ENCODE measurements at regions not wholly inside any gene's neighbourhood (a gene's known extent, or its start where the extent isn't known, plus 50 kb on each side); places are given as distances from the start of the nearest gene placed in this dataset.

DNA sequence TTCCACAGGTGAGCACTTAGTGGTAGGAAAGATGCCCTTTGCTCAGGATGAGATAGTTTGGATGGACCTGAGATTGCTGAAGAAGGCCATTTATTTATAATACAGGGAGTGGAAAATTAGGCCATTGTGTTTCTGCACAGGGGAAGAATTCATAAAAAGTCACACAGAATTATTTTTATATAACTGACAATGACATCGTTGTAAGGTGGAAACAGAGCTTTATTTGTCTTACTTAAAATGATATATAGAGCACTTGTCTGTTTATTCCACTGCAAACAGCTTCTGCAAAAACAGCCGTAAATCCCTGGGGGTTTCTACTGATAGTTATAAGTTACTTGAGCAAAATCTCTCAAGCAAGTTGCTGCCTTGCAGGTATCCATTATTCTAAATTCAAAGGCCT is 158.1 kb upstream of the ZNF521 start:
- no peaks in the 10 kb centered on the region for H3K9me3 ChIP-seq (ENCODE audit: control insufficient read depth, insufficient read depth, low read length)
- no peak overlapping the region for H2AFZ ChIP-seq (replicated peaks; ENCODE audit: low read length, poor library complexity)
- no peak overlapping the region for H2BK15ac ChIP-seq (ENCODE audit: low read depth, low read length)
- intact Hi-C loops (cut with micrococcal nuclease) (no loop called here), dilution Hi-C loops (cut with HindIII; ENCODE audit: low sequenced_read_pairs, unreplicated experiment) (no loop called here), in situ Hi-C loops (cut with MboI; ENCODE audit: low sequenced_read_pairs) (no loop called here)
- no peak overlapping the region for H3K9ac ChIP-seq (ENCODE audit: low read depth, low read length)
- H3K4me2 ChIP-seq (ENCODE audit: low read depth, low read length) = no peak overlapping the region
- H2AK9ac ChIP-seq (replicated peaks; ENCODE audit: low read depth, low read length, poor library complexity) = no peak overlapping the region
- H4K91ac ChIP-seq (ENCODE audit: insufficient read depth, low read depth, low read length) = no peak overlapping the region
- no peak for DNase-seq
- H2BK20ac ChIP-seq (ENCODE audit: low read depth, low read length) = no peak overlapping the region
- H3K27me3 ChIP-seq (ENCODE audit: control insufficient read depth, insufficient read depth, low read length) = peaks cover 4% of the 10 kb centered on the region
- no peak overlapping the region for H3K18ac ChIP-seq (ENCODE audit: low read depth, low read length)
- H3K23ac ChIP-seq (ENCODE audit: low read depth, low read length) = no peak overlapping the region
- H2BK5ac ChIP-seq (ENCODE audit: low read depth, low read length, poor library complexity, severe bottlenecking) = no peak overlapping the region
- H3K27ac ChIP-seq (ENCODE audit: insufficient read depth, low read length) = no peak overlapping the region
- no peak overlapping the region for H3K4ac ChIP-seq (ENCODE audit: low read depth, low read length)
- H3K56ac ChIP-seq (ENCODE audit: extremely low read depth, insufficient read depth, low read length) = no peak overlapping the region
- H3K36me3 ChIP-seq (ENCODE audit: control insufficient read depth, insufficient read depth, low read length) = no peaks in the 10 kb centered on the region
- no peak overlapping the region for H4K8ac ChIP-seq (ENCODE audit: low read depth in 2 of 2, low read length in 2 of 2)
- WGBS, 2 experiments (ENCODE audit: extremely low coverage in 2 of 2, insufficient read length in 1 of 2) = no CpG with 5 or more reads among the region's 2 CpGs
- no peak overlapping the region for H2AK5ac ChIP-seq (ENCODE audit: low read depth, low read length)
- CTCF ChIA-PET = no interaction called here
- no peaks in the 10 kb centered on the region for H4K20me1 ChIP-seq (ENCODE audit: insufficient read depth, low read length)
- no peak overlapping the region for H3K14ac ChIP-seq (replicated peaks; ENCODE audit: low read depth, low read length)
- no peak for ATAC-seq (ENCODE audit: low read depth)
- POLR2A ChIA-PET (ENCODE audit: unreplicated experiment) = no interaction called here
- no peak overlapping the region for H2BK120ac ChIP-seq (ENCODE audit: low read depth, low read length)
- H3K4me3 ChIP-seq (ENCODE audit: insufficient read depth, low read depth, low read length) = no peak overlapping the region
- H3K9me1 ChIP-seq (ENCODE audit: insufficient read depth, low read length) = no peaks in the 10 kb centered on the region; the same call in 1 of the 2 replicates
- H3K79me1 ChIP-seq (ENCODE audit: low read depth in 1 of 2, low read length in 2 of 2) = no peaks in the 10 kb centered on the region
- no peak for TF ChIP-seq CEBPB (IDR thresholded peaks at IDR 0.05; ENCODE audit: low read depth, low read length)
- no peak for TF ChIP-seq CHD1 (IDR thresholded peaks at IDR 0.05; ENCODE audit: low read depth, low read length)
- no peak for TF ChIP-seq RAD21 (IDR thresholded peaks at IDR 0.05; ENCODE audit: low read length)
- TF ChIP-seq RFX5 (IDR thresholded peaks at IDR 0.05; ENCODE audit: low read depth, low read length) = no peak
- no peak overlapping the region for H4K5ac ChIP-seq (ENCODE audit: low read depth, low read length)
- H3K4me1 ChIP-seq (ENCODE audit: control insufficient read depth, insufficient read depth, low read length) = no peaks in the 10 kb centered on the region
- no TSS peak for BruUV-seq (replicated peaks)

Measured in IMR-90 (cell line).